Testis (tissue), 2 donors: ENCODE measurements at regions not wholly inside any gene's neighbourhood (a gene's known extent, or its start where the extent isn't known, plus 50 kb on each side); places are given as distances from the start of the nearest gene placed in this dataset.

Source experiments
- DNase-seq: peaks from one replicate; pipeline ENCODE4 v3.0.0-alpha.2; 2019
- H3K27ac ChIP-seq, 2 donors: fragments of 200-600 bp; sonication (generic); one replicate each; pipeline ENCODE4 v1.5.1; 2019
- H3K27me3 ChIP-seq: fragments of 200-600 bp; sonication (generic); one replicate; pipeline ENCODE4 v1.5.1; 2019
- H3K36me3 ChIP-seq: fragments of 200-600 bp; sonication (generic); one replicate; pipeline ENCODE4 v1.5.1; 2017; ENCODE audit warnings: low read depth; ENCODE audit errors: missing control alignments
- H3K4me1 ChIP-seq: fragments of 200-600 bp; sonication (generic); one replicate; pipeline ENCODE4 v1.5.1; 2019
- H3K4me3 ChIP-seq, 2 donors: fragments of 200-600 bp; sonication (generic); one replicate each; pipeline ENCODE4 v1.5.1; 2017 to 2019
- H3K9me3 ChIP-seq: fragments of 200-600 bp; sonication (generic); one replicate; pipeline ENCODE4 v1.5.1; 2017
- CTCF ChIP-seq, 3 experiments: fragments of 450-650 bp in 2 of 3; fragments of 200-600 bp in 1 of 3; sonication (generic) in 1 of 3; IDR thresholded peaks; one replicate each; pipeline ENCODE4 v1.5.1; 2016 to 2019; ENCODE audit warnings: antibody characterized with exemption in 3 of 3, mild to moderate bottlenecking in 2 of 3, moderate library complexity in 1 of 3
- POLR2A ChIP-seq: fragments of 450-650 bp; IDR thresholded peaks from one replicate; pipeline ENCODE4 v1.6.1; 2017; ENCODE audit warnings: antibody characterized with exemption, mild to moderate bottlenecking, moderate library complexity
- WGBS, 2 donors: methylation state at CpG; one replicate each; pipeline ENCODE4 v1.1.5; 2018; 5-methylcytosine and 5-hydroxymethylcytosine counted together
- intact Hi-C: fragments of 100-400 bp; cut with DNase I; formaldehyde crosslinking; loops from one replicate; pipeline ENCODE4 v1.15.1; 2023; ENCODE audit warnings: low total_unique reads

GRCh38 chr5:124892185-124892848 lies 145.9 kb upstream of the ZNF608 start:
- Histone ChIP-seq H3K9me3 (no peaks in the 10 kb centered on the region), H3K4me3 (peak overlapping the region; percentile 37 to 53), H3K27me3 (no peaks in the 10 kb centered on the region), H3K27ac (no peak overlapping the region), H3K4me1 (no peaks in the 10 kb centered on the region), H3K36me3 (no peaks in the 10 kb centered on the region)
- TF ChIP-seq POLR2A = no peak
- no peak for DNase-seq
- WGBS, 2 donors = 88 to 92% methylated on average over 5 to 48 of the region's 48 CpGs
- intact Hi-C loops = no loop called here

GRCh38 chr5:124894541-124894940 lies 148.1 kb upstream of the ZNF608 start:
- H3K4me3 ChIP-seq = no peak overlapping the region
- H3K36me3 ChIP-seq = no peaks in the 10 kb centered on the region
- 79 to 84% methylated on average over 4 of the region's 4 CpGs for WGBS, 2 donors
- intact Hi-C loops = no loop called here
- no peaks in the 10 kb centered on the region for H3K4me1 ChIP-seq
- no peaks in the 10 kb centered on the region for H3K9me3 ChIP-seq
- no peak for DNase-seq
- TF ChIP-seq POLR2A (no peak), CTCF (IDR thresholded peaks at IDR 0.05) (no peak)
- no peak overlapping the region for H3K27ac ChIP-seq
- H3K27me3 ChIP-seq = no peaks in the 10 kb centered on the region

- no peaks in the 10 kb centered on the region for H3K27me3 ChIP-seq
- TF ChIP-seq POLR2A (no peak), CTCF (IDR thresholded peaks at IDR 0.05) (no peak)
- DNase-seq = no peak
- 69 to 78% methylated on average over 2 of the region's 2 CpGs for whole genome bisulfite sequencing, 2 donors
- no peak overlapping the region for H3K4me3 ChIP-seq
- no peaks in the 10 kb centered on the region for H3K36me3 ChIP-seq
- H3K9me3 ChIP-seq = no peaks in the 10 kb centered on the region
- no peak overlapping the region for H3K27ac ChIP-seq
- no peaks in the 10 kb centered on the region for H3K4me1 ChIP-seq
- intact Hi-C loops = no loop called here
These were observed 148.8 kb upstream of the ZNF608 start for GRCh38 chr5:124895236-124895635.

GRCh38 chr5:124901081-124901480 lies 154.6 kb upstream of the ZNF608 start:
- intact Hi-C loops = no loop called here

More at GRCh38 chr5:124901081-124901480, 154.6 kb upstream of the ZNF608 start:
- no peaks in the 10 kb centered on the region for H3K9me3 ChIP-seq
- H3K27ac ChIP-seq = no peak overlapping the region
- H3K4me1 ChIP-seq = peaks cover 7% of the 10 kb centered on the region
- H3K4me3 ChIP-seq = no peak overlapping the region
- no peak for DNase-seq
- TF ChIP-seq POLR2A (no peak), CTCF (IDR thresholded peaks at IDR 0.05) (no peak)
- H3K27me3 ChIP-seq = no peaks in the 10 kb centered on the region
- no peaks in the 10 kb centered on the region for H3K36me3 ChIP-seq
